ENCODE measurements at regions not wholly inside any gene's neighbourhood (a gene's known extent, or its start where the extent isn't known, plus 50 kb on each side); places are given as distances from the start of the nearest gene placed in this dataset.

- H3K4me3 ChIP-seq (replicated peaks in 1 of 3; ENCODE audit: insufficient read depth in 1 of 3, low read depth in 2 of 3, low read length in 3 of 3), result no peak overlapping the region
- no peak for FAIRE-seq
- no peak for ATAC-seq
- TF ChIP-seq ZNF335 (CRISPR knock-in tag; IDR thresholded peaks at IDR 0.05) (no peak), CREB3 (CRISPR knock-in tag; IDR thresholded peaks at IDR 0.05) (no peak), SMC3 (IDR thresholded peaks at IDR 0.05; ENCODE audit: low read length) (no peak), SMARCC2 (IDR thresholded peaks at IDR 0.05) (no peak), KLF6 (CRISPR knock-in tag; IDR thresholded peaks at IDR 0.05) (no peak), STAG1 (CRISPR knock-in tag; IDR thresholded peaks at IDR 0.05) (no peak), ZNF768 (CRISPR knock-in tag; IDR thresholded peaks at IDR 0.05) (no peak), PREB (CRISPR knock-in tag; IDR thresholded peaks at IDR 0.05) (no peak), ATF7-NPFF (CRISPR knock-in tag; IDR thresholded peaks at IDR 0.05; ENCODE audit: low read depth) (no peak), CCDC6 (CRISPR knock-in tag; IDR thresholded peaks at IDR 0.05) (no peak), TARDBP (CRISPR knock-in tag; IDR thresholded peaks at IDR 0.05) (no peak), ZBTB44 (CRISPR knock-in tag; IDR thresholded peaks at IDR 0.05) (no peak), ZBTB33 (CRISPR knock-in tag; IDR thresholded peaks at IDR 0.05) (no peak), ZFP82 (CRISPR knock-in tag; IDR thresholded peaks at IDR 0.05; ENCODE audit: borderline replicate concordance) (no peak), ZNF841 (CRISPR knock-in tag; IDR thresholded peaks at IDR 0.05; ENCODE audit: borderline replicate concordance) (no peak)
- in situ Hi-C loops (cut with HindIII; ENCODE audit: extremely low pct_ligation_motif_present, low pct_unique_long_range_greater_than_20kb), result no loop called here
- no TSS peak for BruUV-seq (replicated peaks)
- intact Hi-C loops (cut with micrococcal nuclease; ENCODE audit: unreplicated experiment), result no loop called here
- H3K4me2 ChIP-seq (ENCODE audit: low read depth, low read length), result no peak overlapping the region
- ChIA-PET CTCF (ENCODE audit: low intra/inter-chr PET ratio, low total read pairs) (no interaction called here), POLR2A (no interaction called here)
- 8% methylated on average over 4 of the region's 4 CpGs for WGBS (ENCODE audit: low lambda C conversion rate)
- H3K4me1 ChIP-seq (ENCODE audit: insufficient read depth, low read length), result no peaks in the 10 kb centered on the region
- H3K9ac ChIP-seq (ENCODE audit: insufficient read depth, low read depth, low read length), result no peak overlapping the region
- H3K27ac ChIP-seq (ENCODE audit: extremely low read length, insufficient read depth, low read length), result no peak overlapping the region
- DNase-seq (ENCODE audit: low spot score), result no peak
- no peaks in the 10 kb centered on the region for H3K79me2 ChIP-seq (ENCODE audit: insufficient read depth, low read length)
- H3K9me3 ChIP-seq (ENCODE audit: low read length), result peaks cover 6% of the 10 kb centered on the region; the same call in 1 of the 2 replicates
- no peaks in the 10 kb centered on the region; a peak in 1 of 5 replicates for H3K27me3 ChIP-seq (ENCODE audit: control insufficient read depth in 1 of 2, insufficient read depth in 2 of 2, low read length in 2 of 2)
- no peaks in the 10 kb centered on the region for H3K36me3 ChIP-seq (replicated peaks in 1 of 2; ENCODE audit: control insufficient read depth in 1 of 2, insufficient read depth in 2 of 2, low read length in 2 of 2)
- no peak overlapping the region for H2AFZ ChIP-seq (ENCODE audit: low read length)
- H4K20me1 ChIP-seq (ENCODE audit: insufficient read depth, low read length), result no peaks in the 10 kb centered on the region
Observed at GRCh38 chr13:100872761-100873160, 198.2 kb upstream of the TMTC4 start.
